ENCODE measurements at regions not wholly inside any gene's neighbourhood (a gene's known extent, or its start where the extent isn't known, plus 50 kb on each side); places are given as distances from the start of the nearest gene placed in this dataset.
"Not testable (repeated sequence)": the region's sequence is repeated elsewhere in the genome, so short reads cannot be mapped to it uniquely, and the experiment has no call there.

- Histone ChIP-seq H2AFZ (no peak overlapping the region), H3K9ac (no peak overlapping the region), H3K27ac (no peak overlapping the region), H3K9me3 (ENCODE audit: control insufficient read depth, low read length) (no peaks in the 10 kb centered on the region), H3K79me2 (no peaks in the 10 kb centered on the region), H3K27me3 (ENCODE audit: control insufficient read depth, insufficient read depth, low read length) (no peaks in the 10 kb centered on the region), H3K4me3 (ENCODE audit: low read depth, low read length) (no peak overlapping the region), H3K4me2 (ENCODE audit: low read length) (no peak overlapping the region), H3K36me3 (ENCODE audit: control insufficient read depth, insufficient read depth, low read length) (no peaks in the 10 kb centered on the region), H3K4me1 (no peaks in the 10 kb centered on the region)
- TF ChIP-seq, protein P1, sequence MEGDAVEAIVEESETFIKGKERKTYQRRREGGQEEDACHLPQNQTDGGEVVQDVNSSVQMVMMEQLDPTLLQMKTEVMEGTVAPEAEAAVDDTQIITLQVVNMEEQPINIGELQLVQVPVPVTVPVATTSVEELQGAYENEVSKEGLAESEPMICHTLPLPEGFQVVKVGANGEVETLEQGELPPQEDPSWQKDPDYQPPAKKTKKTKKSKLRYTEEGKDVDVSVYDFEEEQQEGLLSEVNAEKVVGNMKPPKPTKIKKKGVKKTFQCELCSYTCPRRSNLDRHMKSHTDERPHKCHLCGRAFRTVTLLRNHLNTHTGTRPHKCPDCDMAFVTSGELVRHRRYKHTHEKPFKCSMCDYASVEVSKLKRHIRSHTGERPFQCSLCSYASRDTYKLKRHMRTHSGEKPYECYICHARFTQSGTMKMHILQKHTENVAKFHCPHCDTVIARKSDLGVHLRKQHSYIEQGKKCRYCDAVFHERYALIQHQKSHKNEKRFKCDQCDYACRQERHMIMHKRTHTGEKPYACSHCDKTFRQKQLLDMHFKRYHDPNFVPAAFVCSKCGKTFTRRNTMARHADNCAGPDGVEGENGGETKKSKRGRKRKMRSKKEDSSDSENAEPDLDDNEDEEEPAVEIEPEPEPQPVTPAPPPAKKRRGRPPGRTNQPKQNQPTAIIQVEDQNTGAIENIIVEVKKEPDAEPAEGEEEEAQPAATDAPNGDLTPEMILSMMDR (IDR thresholded peaks at IDR 0.05): no peak
Measured at GRCh38 chr14:28247491-28247890, 519.1 kb upstream of the FOXG1 start.

DNA sequence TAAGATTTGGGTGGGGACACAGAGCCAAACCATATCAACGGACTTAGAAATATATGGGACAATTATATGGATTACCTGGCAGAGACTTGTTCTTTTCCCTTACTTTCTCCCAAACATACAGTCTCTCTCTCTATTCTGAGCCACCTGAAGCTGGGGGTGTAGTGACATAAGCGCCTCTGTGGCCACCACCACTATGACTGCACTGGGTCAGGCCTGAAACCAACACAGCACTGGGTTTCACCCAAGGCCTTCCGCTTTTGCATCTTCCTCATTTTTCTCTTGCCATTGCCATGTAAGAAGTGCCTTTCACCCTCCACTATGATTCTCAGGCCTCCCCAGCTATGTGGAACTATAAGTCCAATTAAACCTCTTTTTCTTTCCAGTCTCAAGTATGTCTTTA lies 514.5 kb upstream of the FOXG1 start:
- not testable (repeated sequence) for H3K9me3 ChIP-seq (ENCODE audit: control insufficient read depth, low read length)

DNA sequence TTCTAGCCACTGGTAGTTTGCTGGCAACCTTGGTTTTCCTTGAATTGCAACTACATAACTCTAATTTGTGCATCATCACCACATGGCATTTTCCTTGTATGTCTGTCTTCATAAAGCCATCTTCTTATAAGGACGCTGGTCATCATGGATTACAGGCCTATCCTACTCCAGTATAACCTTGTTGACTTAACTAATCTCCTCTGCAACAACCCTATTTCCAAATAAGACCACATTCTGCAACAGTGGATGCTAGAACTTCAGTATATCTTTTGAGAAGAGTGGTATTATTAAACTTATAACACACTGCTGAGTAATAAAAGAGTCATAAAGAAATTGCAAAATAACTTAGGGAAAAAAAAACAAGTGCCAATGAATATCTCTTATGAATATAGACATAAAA lies 511.8 kb upstream of the FOXG1 start:
- no peaks in the 10 kb centered on the region for H3K9me3 ChIP-seq (ENCODE audit: control insufficient read depth, low read length)
- H3K36me3 ChIP-seq (ENCODE audit: control insufficient read depth, insufficient read depth, low read length): no peaks in the 10 kb centered on the region
- no peaks in the 10 kb centered on the region for H3K4me1 ChIP-seq
- no peak overlapping the region for H2AFZ ChIP-seq
- no peaks in the 10 kb centered on the region for H3K27me3 ChIP-seq (ENCODE audit: control insufficient read depth, insufficient read depth, low read length)
- no peak overlapping the region for H3K27ac ChIP-seq
- H3K9ac ChIP-seq: no peak overlapping the region
- H3K79me2 ChIP-seq: no peaks in the 10 kb centered on the region
- TF ChIP-seq, protein P1 (IDR thresholded peaks at IDR 0.05): no peak
- no peak overlapping the region for H3K4me2 ChIP-seq (ENCODE audit: low read length)
- no peak overlapping the region for H3K4me3 ChIP-seq (ENCODE audit: low read depth, low read length)

More for the DNA sequence above, 514.5 kb upstream of the FOXG1 start:
- not testable (repeated sequence) for H3K36me3 ChIP-seq (ENCODE audit: control insufficient read depth, insufficient read depth, low read length); H3K79me2 ChIP-seq; H2AFZ ChIP-seq; H3K27me3 ChIP-seq (ENCODE audit: control insufficient read depth, insufficient read depth, low read length); H3K4me1 ChIP-seq; H3K27ac ChIP-seq; H3K4me3 ChIP-seq (ENCODE audit: low read depth, low read length); H3K9ac ChIP-seq; H3K4me2 ChIP-seq (ENCODE audit: low read length)

- Histone ChIP-seq H3K27me3 (ENCODE audit: control insufficient read depth, insufficient read depth, low read length) (no peaks in the 10 kb centered on the region), H3K4me1 (no peaks in the 10 kb centered on the region), H3K79me2 (no peaks in the 10 kb centered on the region), H2AFZ (no peak overlapping the region), H3K9ac (no peak overlapping the region), H3K9me3 (ENCODE audit: control insufficient read depth, low read length) (no peaks in the 10 kb centered on the region), H3K4me2 (ENCODE audit: low read length) (no peak overlapping the region), H3K36me3 (ENCODE audit: control insufficient read depth, insufficient read depth, low read length) (no peaks in the 10 kb centered on the region), H3K4me3 (ENCODE audit: low read depth, low read length) (no peak overlapping the region), H3K27ac (no peak overlapping the region)
- TF ChIP-seq, protein P1 (IDR thresholded peaks at IDR 0.05): no peak
Measured at GRCh38 chr14:28264306-28264705, 502.3 kb upstream of the FOXG1 start.

- H2AFZ ChIP-seq: no peak overlapping the region
- no peaks in the 10 kb centered on the region for H3K9me3 ChIP-seq (ENCODE audit: control insufficient read depth, low read length)
- no peak overlapping the region for H3K27ac ChIP-seq
- H3K9ac ChIP-seq: no peak overlapping the region
- TF ChIP-seq, protein P1 (IDR thresholded peaks at IDR 0.05): no peak
- no peaks in the 10 kb centered on the region for H3K36me3 ChIP-seq (ENCODE audit: control insufficient read depth, insufficient read depth, low read length)
- H3K4me3 ChIP-seq (ENCODE audit: low read depth, low read length): no peak overlapping the region
- H3K4me2 ChIP-seq (ENCODE audit: low read length): no peak overlapping the region
- no peaks in the 10 kb centered on the region for H3K4me1 ChIP-seq
- H3K79me2 ChIP-seq: no peaks in the 10 kb centered on the region
- no peaks in the 10 kb centered on the region for H3K27me3 ChIP-seq (ENCODE audit: control insufficient read depth, insufficient read depth, low read length)
Measured at GRCh38 chr14:28272270-28272669, 494.3 kb upstream of the FOXG1 start.

Data from parathyroid adenoma (tissue), 2 donors.